SH-SY5Y (cell line): ENCODE measurements at regions not wholly inside any gene's neighbourhood (a gene's known extent, or its start where the extent isn't known, plus 50 kb on each side); places are given as distances from the start of the nearest gene placed in this dataset.

Experiments
- GATA2 ChIP-seq: IDR thresholded peaks from 2 replicates; pipeline ENCODE4 v1.6.1; 2011; ENCODE audit warnings: mild to moderate bottlenecking, low read depth, low read length
- GATA3 ChIP-seq: IDR thresholded peaks from 2 replicates; pipeline ENCODE4 v1.6.1; 2011; ENCODE audit warnings: low read depth, mild to moderate bottlenecking, low read length, moderate library complexity

GRCh38 chr3:78161736-78162135 lies 1121.8 kb downstream of the ROBO2 start:
- TF ChIP-seq GATA3 (no peak), GATA2 (no peak)
